GM12865 (cell line): ENCODE measurements at regions not wholly inside any gene's neighbourhood (a gene's known extent, or its start where the extent isn't known, plus 50 kb on each side); places are given as distances from the start of the nearest gene placed in this dataset.

Source experiments
- DNase-seq: peaks from one replicate; pipeline ENCODE4 v3.0.0; 2010; ENCODE audit warnings: low read depth
- H3K4me3 ChIP-seq: 2 replicates; pipeline ENCODE4 v1.5.1; 2011; ENCODE audit warnings: mild to moderate bottlenecking, low read depth, low read length, control low read depth
- CTCF ChIP-seq: IDR thresholded peaks from 2 replicates; pipeline ENCODE4 v1.5.1; 2011; ENCODE audit warnings: low read length, control low read depth, low read depth, inconsistent platforms; ENCODE audit not compliant: insufficient read depth; ENCODE audit errors: missing control alignments

- H3K4me3 ChIP-seq: no peak overlapping the region
- no peak for DNase-seq
- no peak for TF ChIP-seq CTCF
Observed at GRCh38 chr1:2920421-2921015, 100.7 kb upstream of the ACTRT2 start.

- peak; percentile 48 for TF ChIP-seq CTCF
- peak; percentile 4 for DNase-seq
- no peak overlapping the region for H3K4me3 ChIP-seq
Observed at GRCh38 chr1:2921970-2922686, 99.1 kb upstream of the ACTRT2 start.

- H3K4me3 ChIP-seq: no peak overlapping the region
- no peak for DNase-seq
- TF ChIP-seq CTCF: no peak
Observed at GRCh38 chr1:2923351-2923750, 97.9 kb upstream of the ACTRT2 start.

- DNase-seq: no peak
- no peak overlapping the region for H3K4me3 ChIP-seq
- TF ChIP-seq CTCF: no peak
Observed at GRCh38 chr1:2925291-2925690, 96.0 kb upstream of the ACTRT2 start.

- TF ChIP-seq CTCF: no peak
- DNase-seq: no peak
- no peak overlapping the region for H3K4me3 ChIP-seq
Observed at GRCh38 chr1:2925918-2926317, 95.3 kb upstream of the ACTRT2 start.

- no peak for DNase-seq
- H3K4me3 ChIP-seq: no peak overlapping the region
- no peak for TF ChIP-seq CTCF
Observed at GRCh38 chr1:2926447-2927055, 94.7 kb upstream of the ACTRT2 start.
